Cardiac fibroblast (primary cell): ENCODE measurements at regions not wholly inside any gene's neighbourhood (a gene's known extent, or its start where the extent isn't known, plus 50 kb on each side); places are given as distances from the start of the nearest gene placed in this dataset.

Experiments used
- DNase-seq, 2 donors: peaks; one replicate each; pipeline versions ENCODE4 v3.0.0 to v3.0.0-alpha.2; 2010; ENCODE audit warnings: low read depth in 2 of 2
- H3K4me3 ChIP-seq, 2 donors: replicated peaks in 1 of 2; 1 replicate in 1 of 2; 2 replicates in 1 of 2; pipeline ENCODE4 v1.5.1; 2011; ENCODE audit warnings: low read depth in 2 of 2, low read length in 2 of 2, mild to moderate bottlenecking in 2 of 2, moderate library complexity in 1 of 2
- CTCF ChIP-seq: IDR thresholded peaks from one replicate; pipeline ENCODE4 v1.5.1; 2011; ENCODE audit warnings: low read depth, mild to moderate bottlenecking, low read length, inconsistent platforms

- no peak overlapping the region for H3K4me3 ChIP-seq
- no peak for TF ChIP-seq CTCF
- no peak for DNase-seq
Observed at GRCh38 chr1:93774707-93775106, 93.1 kb upstream of the BCAR3 start.

DNA sequence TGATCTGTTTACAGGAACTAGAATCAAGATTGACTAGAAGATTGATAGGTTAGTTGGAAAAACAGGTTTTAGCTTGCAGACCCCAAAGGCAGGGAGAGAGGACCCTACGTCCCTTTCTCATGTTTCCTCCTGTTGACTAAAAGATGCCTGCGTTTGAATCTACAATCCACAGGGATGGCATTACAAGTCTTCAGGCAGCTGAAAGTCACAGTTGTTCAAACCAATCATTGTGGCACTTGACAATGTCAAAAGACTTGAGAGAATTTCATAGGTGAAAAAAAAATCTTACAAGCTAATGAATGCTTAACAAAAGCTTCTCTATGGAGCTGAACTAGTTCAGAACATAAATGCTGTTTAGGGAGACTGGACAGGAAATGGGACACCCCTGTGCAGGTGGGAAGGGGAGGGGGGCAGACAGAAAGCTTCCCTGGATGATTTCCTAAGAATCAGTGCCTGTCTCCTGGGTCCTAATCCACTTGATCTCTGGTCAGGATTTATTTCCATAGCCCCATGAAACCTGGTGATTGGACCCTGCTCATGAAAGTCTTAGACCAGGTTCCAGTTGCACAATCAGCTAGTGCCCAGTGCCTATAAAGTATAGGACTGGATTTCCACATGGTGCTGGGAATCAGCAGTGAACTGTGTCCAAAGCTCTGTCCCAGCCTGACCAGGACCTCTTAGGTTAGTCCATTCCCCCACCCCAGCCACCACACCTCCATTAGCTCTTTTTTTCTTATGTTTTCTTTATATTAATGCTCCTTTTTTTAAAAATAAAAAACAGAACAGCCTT, 91.6 kb upstream of the BCAR3 start:
- no peak for DNase-seq
- no peak for TF ChIP-seq CTCF
- no peak overlapping the region for H3K4me3 ChIP-seq

DNA sequence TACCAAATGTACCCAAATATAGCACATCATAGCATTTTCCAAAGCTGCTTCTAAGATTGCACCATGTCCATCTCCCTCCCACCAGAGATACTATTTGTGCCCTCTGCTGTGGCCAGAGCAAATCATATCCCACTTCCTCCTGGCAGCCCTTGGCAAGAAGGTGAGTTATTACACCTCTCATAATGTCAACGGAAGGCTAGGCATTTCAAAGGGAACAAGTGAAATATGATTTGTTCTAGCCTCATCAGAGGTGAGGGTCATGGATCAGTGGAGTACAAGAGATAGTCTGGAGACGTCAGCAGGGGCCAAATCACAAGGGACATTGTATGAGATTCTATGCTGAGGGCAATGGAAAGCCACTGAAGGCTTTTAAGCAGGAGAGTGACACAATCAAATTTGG, 90.2 kb upstream of the BCAR3 start:
- no peak overlapping the region for H3K4me3 ChIP-seq
- no peak for DNase-seq
- no peak for TF ChIP-seq CTCF

GRCh38 chr1:93770640-93771039, 89.0 kb upstream of the BCAR3 start:
- TF ChIP-seq CTCF, result no peak
- peak in 1 of 2 donors; percentile 40 for DNase-seq

GRCh38 chr1:93769777-93770176, 88.1 kb upstream of the BCAR3 start:
- TF ChIP-seq CTCF, result no peak
- no peak overlapping the region for H3K4me3 ChIP-seq
- DNase-seq, result no peak

More at GRCh38 chr1:93770640-93771039, 89.0 kb upstream of the BCAR3 start:
- H3K4me3 ChIP-seq, result no peak overlapping the region

DNA sequence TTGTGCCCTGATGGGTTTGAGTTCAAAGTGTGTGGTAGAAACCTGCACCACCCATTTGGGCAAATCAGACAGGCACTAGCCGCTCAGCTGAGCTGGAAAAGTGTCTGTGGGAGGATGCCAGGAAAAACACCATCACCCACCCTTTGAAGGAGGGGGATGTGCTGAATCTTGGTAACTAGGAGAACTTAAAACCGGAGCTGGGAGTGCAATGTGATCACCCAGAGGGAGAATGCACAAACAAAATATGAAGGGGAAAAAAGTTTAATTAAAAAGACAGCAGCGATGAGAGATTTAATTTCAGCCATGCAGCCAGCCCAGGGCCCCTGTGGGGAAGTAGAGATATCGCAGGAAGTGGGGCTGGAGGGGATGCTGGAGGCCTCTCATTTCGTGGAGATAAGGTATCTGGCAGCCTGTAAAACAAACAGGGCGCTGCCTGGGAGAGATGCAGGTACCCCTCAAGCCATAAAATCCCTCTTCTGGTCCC, 86.8 kb upstream of the BCAR3 start:
- H3K4me3 ChIP-seq, result no peak overlapping the region
- peak in 1 of 2 donors; percentile 56 for DNase-seq
- no peak for TF ChIP-seq CTCF

DNA sequence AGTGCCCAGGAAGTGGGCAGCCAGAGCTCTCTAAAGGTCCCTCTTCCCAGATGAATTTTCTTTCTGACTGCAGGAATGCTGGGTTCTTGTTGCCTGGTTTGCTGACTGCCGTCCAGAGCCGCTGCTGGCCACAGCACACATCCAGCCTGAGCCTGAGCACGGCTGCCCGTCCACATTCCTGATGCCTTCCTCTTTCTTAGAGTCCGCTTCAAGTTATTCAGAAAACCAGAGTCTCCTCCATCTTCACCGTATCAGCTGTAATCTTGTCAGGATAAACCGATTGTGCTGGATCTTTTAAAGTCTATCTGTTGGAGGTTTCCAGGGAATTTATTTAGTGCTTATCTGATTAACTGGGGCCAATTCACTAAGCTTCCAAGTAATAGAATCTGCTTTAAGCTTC, 84.8 kb upstream of the BCAR3 start:
- TF ChIP-seq CTCF, result no peak
- H3K4me3 ChIP-seq, result no peak overlapping the region
- no peak for DNase-seq
